HEK293T (cell line): ENCODE measurements at regions not wholly inside any gene's neighbourhood (a gene's known extent, or its start where the extent isn't known, plus 50 kb on each side); places are given as distances from the start of the nearest gene placed in this dataset.

Experiments used
- ELF4 ChIP-seq: fragments of 450-650 bp; IDR thresholded peaks from 2 replicates; pipeline ENCODE4 v1.6.1; 2017; ENCODE audit warnings: antibody characterized with exemption
- HDGF ChIP-seq: fragments of 450-650 bp; IDR thresholded peaks from 2 replicates; pipeline ENCODE4 v1.6.1; 2017; ENCODE audit warnings: antibody characterized with exemption, borderline replicate concordance
- PKNOX1 ChIP-seq: fragments of 450-650 bp; IDR thresholded peaks from 2 replicates; pipeline ENCODE4 v1.6.1; 2016
- SP1 ChIP-seq: fragments of 450-650 bp; IDR thresholded peaks from 2 replicates; pipeline ENCODE4 v1.6.1; 2017
- TARDBP ChIP-seq: fragments of 450-650 bp; IDR thresholded peaks from 2 replicates; pipeline ENCODE4 v1.6.1; 2016
- ZNF384 ChIP-seq: fragments of 450-650 bp; IDR thresholded peaks from 2 replicates; pipeline ENCODE4 v1.6.1; 2016

- TF ChIP-seq PKNOX1 = no peak
- TF ChIP-seq HDGF = no peak
- TF ChIP-seq TARDBP = no peak
- no peak for TF ChIP-seq ELF4
- no peak for TF ChIP-seq SP1
- TF ChIP-seq ZNF384 = no peak
Observed at GRCh38 chr15:79520654-79521053, 88.5 kb downstream of the MINAR1 start.
